ENCODE measurements at regions not wholly inside any gene's neighbourhood (a gene's known extent, or its start where the extent isn't known, plus 50 kb on each side); places are given as distances from the start of the nearest gene placed in this dataset.
A peak's percentile ranks its signal among the peaks of the same experiment; 100 is the strongest.

DNA sequence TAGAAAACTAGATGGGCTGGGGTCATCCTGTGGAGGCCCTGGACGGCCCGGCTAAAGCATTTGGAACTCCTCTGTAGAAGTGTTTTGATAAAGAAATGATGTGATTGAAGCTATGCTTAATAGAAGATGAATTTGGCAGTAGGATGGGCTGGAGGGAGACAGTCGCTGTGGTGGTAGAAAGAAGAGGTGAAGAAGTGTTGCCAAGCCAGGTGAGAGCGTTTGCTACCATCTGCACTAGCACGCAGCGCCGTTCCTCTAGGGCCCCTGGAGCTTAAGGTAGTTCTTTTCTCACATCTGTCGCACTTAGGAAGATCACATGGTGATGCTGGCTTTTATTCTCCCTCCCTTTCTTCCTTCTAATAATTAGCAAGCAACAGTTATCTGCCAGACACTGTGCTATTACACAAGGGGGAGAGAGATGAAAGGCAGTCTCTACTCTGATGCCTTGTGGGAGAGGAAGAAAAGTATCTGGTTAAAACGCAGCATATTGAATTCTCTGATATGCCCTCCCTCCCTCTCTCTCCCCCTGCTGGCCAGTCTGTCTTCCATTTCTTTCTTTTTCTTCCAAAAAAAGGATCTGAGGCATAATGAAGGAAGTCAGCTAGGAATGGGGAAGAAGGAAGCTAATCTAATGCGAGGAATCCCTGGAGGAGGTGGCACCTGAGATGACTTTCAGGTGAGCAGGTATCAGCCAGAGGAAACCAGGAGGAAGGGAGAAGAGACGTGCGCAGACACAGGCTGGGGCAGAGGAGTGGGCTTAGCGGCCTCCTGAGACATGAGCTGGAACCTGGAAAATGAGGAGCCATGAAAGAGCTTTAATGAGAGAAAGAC is 162.3 kb upstream of the KLF14 start:
- TF ChIP-seq CTCF (IDR thresholded peaks at IDR 0.05), result no peak
- ATAC-seq (ENCODE audit: low FRiP score) (no peak), DNase-seq (ENCODE audit: low spot score) (no peak)

DNA sequence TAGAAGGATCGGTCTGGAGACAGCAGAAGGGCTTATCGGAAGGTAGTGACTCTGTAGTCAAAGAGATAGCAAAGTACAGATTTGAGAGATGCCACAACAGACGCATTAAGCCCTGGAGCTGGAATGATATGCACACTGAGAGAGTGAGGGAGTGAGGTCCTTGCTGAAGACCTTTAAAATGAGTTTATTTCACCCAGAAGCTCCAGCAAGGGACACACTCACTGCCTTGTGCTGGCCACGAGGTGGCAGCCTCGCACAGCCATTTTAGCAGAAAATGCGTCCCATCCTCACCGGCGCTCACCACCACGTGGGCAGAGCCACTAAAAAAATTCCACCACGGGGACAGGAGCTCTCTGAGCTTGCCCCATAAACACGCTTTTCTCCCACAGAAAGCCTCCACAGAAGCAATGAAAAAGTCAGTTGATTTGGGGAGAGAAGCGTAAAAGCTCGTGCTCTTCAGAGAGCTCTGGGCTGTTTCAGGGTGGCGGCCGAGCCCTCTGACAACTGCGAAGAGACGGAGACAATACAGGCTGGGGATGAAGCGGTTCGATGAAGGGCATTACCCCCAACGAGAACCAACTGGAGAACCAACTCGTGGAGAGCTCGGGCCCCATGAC is 163.0 kb upstream of the KLF14 start:
- peak in 1 of 3 donors; percentile 42 for TF ChIP-seq CTCF (IDR thresholded peaks at IDR 0.05)
- DNase-seq (ENCODE audit: low spot score) (no peak), ATAC-seq (ENCODE audit: low FRiP score) (no peak)

- ATAC-seq (ENCODE audit: low FRiP score), result no peak
- TF ChIP-seq CTCF (IDR thresholded peaks at IDR 0.05), result no peak
Measured at GRCh38 chr7:130897515-130898419, 163.8 kb upstream of the KLF14 start.

GRCh38 chr7:130899071-130899560 is 165.1 kb upstream of the KLF14 start:
- DNase-seq (ENCODE audit: low spot score) (no peak), ATAC-seq (ENCODE audit: low FRiP score) (no peak)
- no peak for TF ChIP-seq CTCF (IDR thresholded peaks at IDR 0.05)

More at GRCh38 chr7:130897515-130898419, 163.8 kb upstream of the KLF14 start:
- DNase-seq (ENCODE audit: low spot score), result no peak

GRCh38 chr7:130899638-130900401 is 165.8 kb upstream of the KLF14 start:
- ATAC-seq (ENCODE audit: low FRiP score) (no peak), DNase-seq (ENCODE audit: low spot score) (no peak)
- no peak for TF ChIP-seq CTCF (IDR thresholded peaks at IDR 0.05)

DNA sequence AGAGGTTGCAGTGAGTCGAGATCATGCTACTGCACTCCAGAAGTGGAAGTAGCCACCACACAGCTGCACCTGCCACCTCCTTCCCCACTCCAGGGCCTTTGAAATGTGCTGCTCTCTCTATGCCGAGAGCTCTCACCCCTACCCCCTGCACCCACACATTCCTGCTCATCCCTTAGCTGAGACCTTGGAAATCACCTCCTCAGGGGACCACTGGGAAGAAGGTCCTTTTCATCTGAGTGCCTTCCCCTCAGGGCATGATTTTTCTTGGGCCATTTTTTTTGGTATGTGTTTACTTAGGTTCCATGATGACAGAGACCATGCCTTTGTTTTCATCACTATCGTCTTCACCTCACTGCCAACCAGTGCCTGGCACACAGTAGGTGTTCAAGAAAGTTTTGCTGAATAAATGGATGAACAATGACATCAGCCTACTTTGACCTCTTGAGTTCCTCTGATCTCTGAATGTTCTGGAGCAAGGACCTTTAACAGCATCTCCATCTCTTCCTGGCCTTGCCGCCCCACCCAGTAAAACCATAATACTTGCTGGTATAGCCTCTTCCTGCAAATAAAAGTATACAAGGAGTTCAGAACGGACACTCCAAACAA is 166.6 kb upstream of the KLF14 start:
- DNase-seq (ENCODE audit: low spot score) (no peak), ATAC-seq (ENCODE audit: low FRiP score) (no peak)
- TF ChIP-seq CTCF (IDR thresholded peaks at IDR 0.05), result no peak

All from omental fat pad (tissue), 3 donors.